IPS-18c (cell line): ENCODE measurements at regions not wholly inside any gene's neighbourhood (a gene's known extent, or its start where the extent isn't known, plus 50 kb on each side); places are given as distances from the start of the nearest gene placed in this dataset.

ENCODE experiments used
- H3K4me3 ChIP-seq: 2 replicates; pipeline ENCODE4 v1.7.0; 2013; ENCODE audit warnings: low read depth, mild to moderate bottlenecking, low read length, moderate library complexity; ENCODE audit not compliant: insufficient read depth
- H3K9me3 ChIP-seq: one replicate; pipeline ENCODE4 v1.6.1; 2013; ENCODE audit warnings: mild to moderate bottlenecking, low read length, moderate library complexity; ENCODE audit not compliant: control insufficient read depth, insufficient read depth

- no peaks in the 10 kb centered on the region for H3K9me3 ChIP-seq
- no peak overlapping the region for H3K4me3 ChIP-seq
Measured at GRCh38 chr13:21964686-21965085, 293.8 kb downstream of the FGF9 start.

- no peak overlapping the region for H3K4me3 ChIP-seq
- no peaks in the 10 kb centered on the region for H3K9me3 ChIP-seq
Measured at GRCh38 chr13:21965095-21965494, 294.2 kb downstream of the FGF9 start.

- Histone ChIP-seq H3K9me3 (no peaks in the 10 kb centered on the region), H3K4me3 (no peak overlapping the region)
Measured at GRCh38 chr13:21966014-21966413, 295.1 kb downstream of the FGF9 start.

GRCh38 chr13:21967871-21968270 lies 297.0 kb downstream of the FGF9 start:
- H3K9me3 ChIP-seq, result no peaks in the 10 kb centered on the region
- no peak overlapping the region for H3K4me3 ChIP-seq

GRCh38 chr13:21970172-21970571 lies 299.3 kb downstream of the FGF9 start:
- Histone ChIP-seq H3K9me3 (no peaks in the 10 kb centered on the region), H3K4me3 (no peak overlapping the region)

GRCh38 chr13:21970918-21971317 lies 300.0 kb downstream of the FGF9 start:
- H3K4me3 ChIP-seq, result no peak overlapping the region

GRCh38 chr13:21971662-21972621 lies 301.1 kb downstream of the FGF9 start:
- H3K4me3 ChIP-seq, result no peak overlapping the region
- no peaks in the 10 kb centered on the region for H3K9me3 ChIP-seq

More at GRCh38 chr13:21970918-21971317, 300.0 kb downstream of the FGF9 start:
- no peaks in the 10 kb centered on the region for H3K9me3 ChIP-seq

GRCh38 chr13:21973437-21974125 lies 302.7 kb downstream of the FGF9 start:
- H3K4me3 ChIP-seq, result no peak overlapping the region
- H3K9me3 ChIP-seq, result no peaks in the 10 kb centered on the region

GRCh38 chr13:21974741-21975140 lies 303.9 kb downstream of the FGF9 start:
- Histone ChIP-seq H3K4me3 (no peak overlapping the region), H3K9me3 (no peaks in the 10 kb centered on the region)

GRCh38 chr13:21976159-21976558 lies 305.3 kb downstream of the FGF9 start:
- no peak overlapping the region for H3K4me3 ChIP-seq
- no peaks in the 10 kb centered on the region for H3K9me3 ChIP-seq

GRCh38 chr13:21979161-21979806 lies 308.4 kb downstream of the FGF9 start:
- H3K4me3 ChIP-seq, result no peak overlapping the region

GRCh38 chr13:21980049-21980448 lies 309.2 kb downstream of the FGF9 start:
- Histone ChIP-seq H3K9me3 (no peaks in the 10 kb centered on the region), H3K4me3 (no peak overlapping the region)

More at GRCh38 chr13:21979161-21979806, 308.4 kb downstream of the FGF9 start:
- H3K9me3 ChIP-seq, result no peaks in the 10 kb centered on the region

GRCh38 chr13:21984156-21984555 lies 313.3 kb downstream of the FGF9 start:
- Histone ChIP-seq H3K4me3 (no peak overlapping the region), H3K9me3 (no peaks in the 10 kb centered on the region)

- Histone ChIP-seq H3K4me3 (no peak overlapping the region), H3K9me3 (no peaks in the 10 kb centered on the region)
Measured at GRCh38 chr13:21986602-21987001, 315.7 kb downstream of the FGF9 start.

- H3K9me3 ChIP-seq, result no peaks in the 10 kb centered on the region
- no peak overlapping the region for H3K4me3 ChIP-seq
Measured at GRCh38 chr13:21987793-21988192, 316.9 kb downstream of the FGF9 start.

GRCh38 chr13:21988624-21989023 lies 317.8 kb downstream of the FGF9 start:
- no peak overlapping the region for H3K4me3 ChIP-seq
- no peaks in the 10 kb centered on the region for H3K9me3 ChIP-seq

GRCh38 chr13:21996049-21996448 lies 325.2 kb downstream of the FGF9 start:
- no peaks in the 10 kb centered on the region for H3K9me3 ChIP-seq
- no peak overlapping the region for H3K4me3 ChIP-seq

GRCh38 chr13:21997726-21998125 lies 326.9 kb downstream of the FGF9 start:
- no peaks in the 10 kb centered on the region for H3K9me3 ChIP-seq
- H3K4me3 ChIP-seq, result no peak overlapping the region
